Mucosa of descending colon (tissue), 3 donors: ENCODE measurements at regions not wholly inside any gene's neighbourhood (a gene's known extent, or its start where the extent isn't known, plus 50 kb on each side); places are given as distances from the start of the nearest gene placed in this dataset.

Experiments
- ATAC-seq: fragments of 200-7000 bp; cut with Tn5 transposase; one replicate; pipeline ENCODE4 v1.9.1; 2020; ENCODE audit warnings: mild to moderate bottlenecking, moderate library complexity
- DNase-seq, 3 donors: peaks; one replicate each; pipeline ENCODE4 v3.0.0-alpha.2; 2020
- H3K36me3 ChIP-seq: fragments of 200-600 bp; one replicate; pipeline ENCODE4 v1.8.0; 2021; ENCODE audit warnings: low read depth, mild to moderate bottlenecking
- H3K4me1 ChIP-seq: fragments of 200-600 bp; one replicate; pipeline ENCODE4 v1.8.0; 2021; ENCODE audit warnings: low read depth, mild to moderate bottlenecking
- H3K4me3 ChIP-seq: fragments of 200-600 bp; one replicate; pipeline ENCODE4 v1.8.0; 2021; ENCODE audit warnings: mild to moderate bottlenecking
- H3K9me3 ChIP-seq: fragments of 200-600 bp; one replicate; pipeline ENCODE4 v1.8.0; 2021; ENCODE audit warnings: mild to moderate bottlenecking
- CTCF ChIP-seq: fragments of 200-600 bp; IDR thresholded peaks from one replicate; pipeline ENCODE4 v1.8.0; 2022; ENCODE audit warnings: antibody characterized with exemption, mild to moderate bottlenecking
- intact Hi-C, 2 donors: fragments of 100-400 bp; cut with DNase I in 1 of 2; cut with micrococcal nuclease in 1 of 2; formaldehyde crosslinking; loops; one replicate each; pipeline versions ENCODE4 v1.11.0 to v1.11.1; 2022; cut with DNase I, micrococcal nuclease
- donor health status: DM: no; HTN: no; CAD: no; lungs with moderate emphysema.
- donor health status: DM: no; HTN: no; CAD: no.
- donor health status: DM: no; HTN: yes; CAD: no.

- ATAC-seq: no peak
- Histone ChIP-seq H3K4me1 (no peaks in the 10 kb centered on the region), H3K36me3 (no peaks in the 10 kb centered on the region), H3K9me3 (no peaks in the 10 kb centered on the region), H3K4me3 (no peak overlapping the region)
- intact Hi-C loops: no loop called here
- no peak for DNase-seq
- no peak for TF ChIP-seq CTCF
Observed at GRCh38 chr3:110093411-110093810, 756.1 kb upstream of the DPPA4 start.

- DNase-seq (no peak), ATAC-seq (no peak)
- Histone ChIP-seq H3K4me3 (no peak overlapping the region), H3K9me3 (no peaks in the 10 kb centered on the region), H3K4me1 (no peaks in the 10 kb centered on the region), H3K36me3 (no peaks in the 10 kb centered on the region)
- no peak for TF ChIP-seq CTCF
- intact Hi-C loops: no loop called here
Observed at GRCh38 chr3:110093812-110094401, 756.6 kb upstream of the DPPA4 start.

GRCh38 chr3:110099711-110100110 is 762.4 kb upstream of the DPPA4 start:
- DNase-seq: no peak
- no peak overlapping the region for H3K4me3 ChIP-seq
- intact Hi-C loops: no loop called here
- TF ChIP-seq CTCF: no peak
- no peaks in the 10 kb centered on the region for H3K9me3 ChIP-seq
- ATAC-seq: no peak
- no peaks in the 10 kb centered on the region for H3K36me3 ChIP-seq
- no peaks in the 10 kb centered on the region for H3K4me1 ChIP-seq

- H3K4me1 ChIP-seq: no peaks in the 10 kb centered on the region
- TF ChIP-seq CTCF: no peak
- no peak for DNase-seq
- ATAC-seq: no peak
- no peaks in the 10 kb centered on the region for H3K36me3 ChIP-seq
- no peaks in the 10 kb centered on the region for H3K9me3 ChIP-seq
- H3K4me3 ChIP-seq: no peak overlapping the region
- intact Hi-C loops: no loop called here
Observed at GRCh38 chr3:110101361-110101760, 764.0 kb upstream of the DPPA4 start.

- no peak for TF ChIP-seq CTCF
- no peaks in the 10 kb centered on the region for H3K4me1 ChIP-seq
- H3K4me3 ChIP-seq: no peak overlapping the region
- ATAC-seq (no peak), DNase-seq (no peak)
- no peaks in the 10 kb centered on the region for H3K36me3 ChIP-seq
- intact Hi-C loops: no loop called here
- no peaks in the 10 kb centered on the region for H3K9me3 ChIP-seq
Observed at GRCh38 chr3:110106805-110107204, 769.5 kb upstream of the DPPA4 start.

GRCh38 chr3:110123946-110124345 is 786.6 kb upstream of the DPPA4 start:
- no peaks in the 10 kb centered on the region for H3K9me3 ChIP-seq
- TF ChIP-seq CTCF: no peak
- DNase-seq (no peak), ATAC-seq (no peak)
- H3K4me1 ChIP-seq: no peaks in the 10 kb centered on the region
- intact Hi-C loops: no loop called here
- H3K4me3 ChIP-seq: no peak overlapping the region
- no peaks in the 10 kb centered on the region for H3K36me3 ChIP-seq
